OCI-LY3 (cell line): ENCODE measurements at regions not wholly inside any gene's neighbourhood (a gene's known extent, or its start where the extent isn't known, plus 50 kb on each side); places are given as distances from the start of the nearest gene placed in this dataset.

Source experiments
- H2AFZ ChIP-seq: fragments of 200-600, 300-600 bp; shearing (Covaris generic); 2 replicates; pipeline ENCODE4 v1.6.0; 2014; ENCODE audit warnings: antibody characterized with exemption, low read depth, low read length
- H3K27ac ChIP-seq: fragments of 200-600, 300-600 bp; sonication (generic); 2 replicates; pipeline ENCODE4 v1.5.1; 2014; ENCODE audit warnings: mild to moderate bottlenecking, low read length, moderate library complexity, mixed read lengths
- H3K27me3 ChIP-seq: fragments of 200-600, 300-600 bp; sonication (generic); 2 replicates; pipeline ENCODE4 v1.6.1; 2014; ENCODE audit warnings: low read depth, low read length, mixed read lengths
- H3K36me3 ChIP-seq: fragments of 200-600, 300-600 bp; sonication (generic); replicated peaks from 2 replicates; pipeline ENCODE3; 2014; ENCODE audit warnings: low read depth, low read length, mixed read lengths
- H3K4me1 ChIP-seq: fragments of 300-600, 200-600 bp; sonication (generic); 2 replicates; pipeline ENCODE4 v1.6.1; 2014; ENCODE audit warnings: low read length, mixed read lengths
- H3K4me2 ChIP-seq: fragments of 200-600, 300-600 bp; sonication (generic); 2 replicates; pipeline ENCODE4 v1.6.1; 2014; ENCODE audit warnings: low read length, mixed read lengths
- H3K4me3 ChIP-seq: fragments of 300-600, 200-600 bp; sonication (generic); 2 replicates; pipeline ENCODE4 v1.5.1; 2014; ENCODE audit warnings: antibody characterized with exemption, mild to moderate bottlenecking, low read length, moderate library complexity
- H3K79me2 ChIP-seq: fragments of 300-600, 200-600 bp; shearing (Covaris generic); 2 replicates; pipeline ENCODE4 v1.6.1; 2014; ENCODE audit warnings: mild to moderate bottlenecking, low read length, mixed read lengths
- H3K9ac ChIP-seq: fragments of 300-600, 200-600 bp; shearing (Covaris generic); 2 replicates; pipeline ENCODE4 v1.6.0; 2014; ENCODE audit warnings: mild to moderate bottlenecking, low read length, moderate library complexity
- H3K9me3 ChIP-seq: fragments of 200-600, 300-600 bp; shearing (Covaris generic); 2 replicates; pipeline ENCODE4 v1.6.1; 2014; ENCODE audit warnings: low read length, mixed read lengths; ENCODE audit not compliant: insufficient read depth
- H4K20me1 ChIP-seq: fragments of 200-600, 300-600 bp; sonication (generic); 2 replicates; pipeline ENCODE4 v1.6.1; 2016; ENCODE audit warnings: low read length, mixed read lengths; ENCODE audit not compliant: insufficient read depth
- CTCF ChIP-seq: fragments of 200-600, 300-600 bp; sonication (generic); IDR thresholded peaks from 2 replicates; pipeline ENCODE4 v1.5.1; 2014; ENCODE audit warnings: antibody characterized with exemption, low read length, low read depth
- EZH2phosphoT487 ChIP-seq: fragments of 200-600 bp; shearing (Covaris generic); IDR thresholded peaks from 2 replicates; pipeline ENCODE4 v1.6.1; 2018; ENCODE audit warnings: antibody characterized with exemption, mixed run types, low read depth

DNA sequence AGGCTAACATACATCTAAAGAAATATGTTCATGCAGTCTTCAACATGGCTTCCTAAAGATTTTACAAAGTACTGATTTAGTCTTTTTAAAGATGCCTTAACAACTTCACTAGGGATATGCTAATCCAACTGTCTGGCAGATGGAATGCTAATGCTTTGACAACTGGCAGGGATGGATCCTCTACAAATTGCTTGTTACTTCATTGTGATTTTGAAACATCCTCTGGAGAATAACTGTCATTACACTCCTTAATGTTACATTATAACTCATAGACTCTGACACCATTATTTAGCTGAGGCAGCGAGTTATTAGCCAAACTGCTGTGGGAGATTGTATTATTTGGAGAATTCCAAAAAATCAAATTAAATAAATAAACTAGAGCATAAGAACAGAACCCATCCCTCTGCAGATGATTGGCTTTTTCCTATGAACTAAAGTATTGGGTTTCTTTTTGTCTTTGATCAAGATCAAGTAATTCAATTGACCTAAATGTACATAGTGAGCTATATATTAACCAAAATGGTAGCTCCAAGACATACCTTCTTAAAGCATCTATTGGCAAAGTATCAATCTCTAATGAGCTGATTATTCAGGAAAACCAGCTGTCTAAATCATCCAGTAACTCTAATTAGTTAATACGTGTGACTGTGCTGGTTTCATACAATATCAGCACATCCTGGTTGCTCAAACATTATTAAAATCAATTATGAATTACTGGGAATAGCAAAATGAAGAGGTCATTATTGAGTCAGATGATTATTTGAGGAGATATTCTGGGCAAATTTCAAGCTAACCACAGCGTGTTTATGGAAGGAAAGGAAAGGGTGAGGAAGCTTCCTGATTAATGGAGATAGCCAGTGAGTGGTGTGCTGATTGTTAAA is 321.3 kb upstream of the TFPI start:
- no peaks in the 10 kb centered on the region for H4K20me1 ChIP-seq
- TF ChIP-seq CTCF = no peak
- TF ChIP-seq EZH2phosphoT487 = no peak
- no peak overlapping the region for H3K9ac ChIP-seq
- H3K9me3 ChIP-seq = 0 out of 2 replicates have a peak, but pooled peaks cover 4% of the 10 kb centered on the region
- H3K27me3 ChIP-seq = no peaks in the 10 kb centered on the region
- H3K36me3 ChIP-seq = no peaks in the 10 kb centered on the region
- no peak overlapping the region for H3K4me3 ChIP-seq
- H2AFZ ChIP-seq = no peak overlapping the region
- no peaks in the 10 kb centered on the region for H3K4me1 ChIP-seq
- no peak overlapping the region for H3K4me2 ChIP-seq
- no peak overlapping the region for H3K27ac ChIP-seq
- H3K79me2 ChIP-seq = no peaks in the 10 kb centered on the region

DNA sequence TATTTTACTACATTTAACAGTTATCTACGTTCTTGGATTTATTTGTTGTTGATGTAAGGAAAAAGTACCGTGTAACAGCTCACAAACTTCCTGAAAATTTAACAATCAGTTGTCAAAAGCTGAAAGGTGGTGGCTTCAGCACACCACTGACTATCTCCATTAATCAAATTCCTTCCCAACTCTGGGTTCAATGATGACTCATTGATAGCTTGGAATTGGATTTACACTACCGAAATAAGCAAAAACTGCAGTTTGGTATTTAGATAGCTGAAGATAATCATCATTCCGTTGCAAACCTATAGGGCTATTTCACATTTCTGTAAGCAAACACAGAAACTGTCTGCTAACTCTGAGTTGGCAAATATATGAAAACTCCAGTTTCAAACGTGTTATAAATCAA is 322.3 kb upstream of the TFPI start:
- no peak overlapping the region for H2AFZ ChIP-seq
- H3K9me3 ChIP-seq = no peaks in the 10 kb centered on the region
- no peak overlapping the region for H3K4me3 ChIP-seq
- no peak overlapping the region for H3K27ac ChIP-seq
- no peaks in the 10 kb centered on the region for H3K27me3 ChIP-seq
- no peaks in the 10 kb centered on the region for H3K79me2 ChIP-seq
- H3K4me1 ChIP-seq = no peaks in the 10 kb centered on the region
- H4K20me1 ChIP-seq = no peaks in the 10 kb centered on the region
- H3K36me3 ChIP-seq = no peaks in the 10 kb centered on the region
- no peak overlapping the region for H3K9ac ChIP-seq
- H3K4me2 ChIP-seq = no peak overlapping the region
- no peak for TF ChIP-seq CTCF
- no peak for TF ChIP-seq EZH2phosphoT487

DNA sequence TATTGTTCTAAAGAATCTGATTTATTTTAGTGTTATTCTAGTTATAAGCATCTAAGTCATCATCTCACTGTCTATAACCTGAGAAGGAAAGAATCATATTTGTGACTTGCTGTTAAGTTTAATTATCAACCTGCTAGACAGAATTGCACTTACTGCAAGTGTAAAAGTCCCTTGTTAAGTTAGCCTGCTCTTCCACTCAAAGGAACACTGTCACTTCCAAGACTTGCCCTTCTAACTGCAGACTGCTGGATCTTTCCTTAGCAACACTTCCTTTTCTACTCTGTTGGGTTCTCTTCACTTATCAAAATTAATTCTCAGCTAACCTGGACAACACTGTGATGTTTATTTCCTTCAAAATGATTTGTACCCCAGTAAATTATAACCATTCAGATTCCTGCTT is 323.2 kb upstream of the TFPI start:
- no peak overlapping the region for H3K4me3 ChIP-seq
- no peak overlapping the region for H3K9ac ChIP-seq
- no peaks in the 10 kb centered on the region for H3K9me3 ChIP-seq
- H2AFZ ChIP-seq = no peak overlapping the region
- no peaks in the 10 kb centered on the region for H4K20me1 ChIP-seq
- no peak overlapping the region for H3K4me2 ChIP-seq
- H3K79me2 ChIP-seq = no peaks in the 10 kb centered on the region
- no peak for TF ChIP-seq CTCF
- no peak for TF ChIP-seq EZH2phosphoT487
- H3K27me3 ChIP-seq = no peaks in the 10 kb centered on the region
- H3K4me1 ChIP-seq = no peaks in the 10 kb centered on the region
- no peak overlapping the region for H3K27ac ChIP-seq
- no peaks in the 10 kb centered on the region for H3K36me3 ChIP-seq

- H3K4me3 ChIP-seq = no peak overlapping the region
- H3K4me2 ChIP-seq = no peak overlapping the region
- no peak for TF ChIP-seq CTCF
- no peak for TF ChIP-seq EZH2phosphoT487
- H3K36me3 ChIP-seq = no peaks in the 10 kb centered on the region
- H2AFZ ChIP-seq = no peak overlapping the region
- no peaks in the 10 kb centered on the region for H3K79me2 ChIP-seq
- H3K27me3 ChIP-seq = no peaks in the 10 kb centered on the region
- no peak overlapping the region for H3K27ac ChIP-seq
- no peaks in the 10 kb centered on the region for H3K9me3 ChIP-seq
- no peaks in the 10 kb centered on the region for H3K4me1 ChIP-seq
- H4K20me1 ChIP-seq = no peaks in the 10 kb centered on the region
- no peak overlapping the region for H3K9ac ChIP-seq
Observed at GRCh38 chr2:187878112-187878511, 323.9 kb upstream of the TFPI start.
